HG03139 (cell line): ENCODE measurements at regions not wholly inside any gene's neighbourhood (a gene's known extent, or its start where the extent isn't known, plus 50 kb on each side); places are given as distances from the start of the nearest gene placed in this dataset.

Experiments used
- ATAC-seq: cut with Tn5 transposase; IDR thresholded peaks from one replicate; pipeline ENCODE4 v1.9.1; 2021; ENCODE audit not compliant: unreplicated experiment

GRCh38 chr5:119789406-119790117 lies 160.2 kb downstream of the FAM170A start:
- ATAC-seq, result no peak

GRCh38 chr5:119792161-119792799 lies 162.9 kb downstream of the FAM170A start:
- no peak for ATAC-seq

- ATAC-seq, result no peak
Measured at GRCh38 chr5:119795768-119796167, 166.4 kb downstream of the FAM170A start.

GRCh38 chr5:119801570-119801969 lies 172.2 kb downstream of the FAM170A start:
- no peak for ATAC-seq

- ATAC-seq, result no peak
Measured at GRCh38 chr5:119808024-119808423, 178.7 kb downstream of the FAM170A start.

GRCh38 chr5:119808474-119808873 lies 179.1 kb downstream of the FAM170A start:
- no peak for ATAC-seq

- no peak for ATAC-seq
Measured at GRCh38 chr5:119810217-119810616, 180.9 kb downstream of the FAM170A start.

- ATAC-seq, result no peak
Measured at GRCh38 chr5:119811458-119811857, 182.1 kb downstream of the FAM170A start.

GRCh38 chr5:119814655-119815054 lies 185.3 kb downstream of the FAM170A start:
- ATAC-seq, result no peak

GRCh38 chr5:119816055-119816454 lies 186.7 kb downstream of the FAM170A start:
- ATAC-seq, result no peak

GRCh38 chr5:119820016-119820415 lies 190.7 kb downstream of the FAM170A start:
- ATAC-seq, result no peak

GRCh38 chr5:119820608-119821007 lies 191.2 kb downstream of the FAM170A start:
- no peak for ATAC-seq

- ATAC-seq, result no peak
Measured at GRCh38 chr5:119828541-119828940, 199.2 kb downstream of the FAM170A start.

GRCh38 chr5:119829341-119829740 lies 200.0 kb downstream of the FAM170A start:
- no peak for ATAC-seq

- ATAC-seq, result no peak
Measured at GRCh38 chr5:119833176-119833575, 203.8 kb downstream of the FAM170A start.

GRCh38 chr5:119840175-119840574 lies 210.8 kb downstream of the FAM170A start:
- ATAC-seq, result no peak

- no peak for ATAC-seq
Measured at GRCh38 chr5:119852140-119852539, 222.8 kb downstream of the FAM170A start.

GRCh38 chr5:119860463-119860862 lies 231.1 kb downstream of the FAM170A start:
- no peak for ATAC-seq

- no peak for ATAC-seq
Measured at GRCh38 chr5:119862619-119863018, 233.3 kb downstream of the FAM170A start.

- no peak for ATAC-seq
Measured at GRCh38 chr5:119864286-119864685, 234.9 kb downstream of the FAM170A start.

- no peak for ATAC-seq
Measured at GRCh38 chr5:119873611-119874010, 244.3 kb downstream of the FAM170A start.

GRCh38 chr5:119876522-119876921 lies 247.2 kb downstream of the FAM170A start:
- no peak for ATAC-seq

- no peak for ATAC-seq
Measured at GRCh38 chr5:119878712-119879111, 249.4 kb downstream of the FAM170A start.
